GM19463 (cell line): ENCODE measurements at regions not wholly inside any gene's neighbourhood (a gene's known extent, or its start where the extent isn't known, plus 50 kb on each side); places are given as distances from the start of the nearest gene placed in this dataset.
"Not testable (repeated sequence)": the region's sequence is repeated elsewhere in the genome, so short reads cannot be mapped to it uniquely, and the experiment has no call there.

Source experiments
- ATAC-seq: cut with Tn5 transposase; IDR thresholded peaks from one replicate; pipeline ENCODE4 v1.9.1; 2021; ENCODE audit warnings: mild to moderate bottlenecking, moderate library complexity; ENCODE audit not compliant: unreplicated experiment

DNA sequence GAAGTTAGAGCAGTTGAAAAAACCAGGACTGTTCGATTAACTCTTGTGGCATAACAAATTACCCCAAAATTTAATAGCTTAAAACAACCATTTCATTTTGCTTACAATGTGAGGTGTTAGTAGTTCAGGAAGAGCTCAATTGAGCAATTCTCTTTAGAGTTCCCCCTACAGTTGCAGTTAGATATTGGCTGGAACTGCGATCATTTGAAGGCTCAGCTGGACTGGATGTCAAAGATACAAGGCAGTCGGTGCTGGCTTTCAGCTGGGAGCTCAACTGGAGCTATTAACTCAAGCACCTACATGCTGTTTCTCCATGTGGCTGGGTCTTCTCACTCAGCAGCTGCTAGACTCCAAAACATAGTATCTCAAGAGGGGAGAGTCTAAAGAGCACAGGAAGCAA lies 96.0 kb upstream of the LOC128125822 start:
- no peak for ATAC-seq

DNA sequence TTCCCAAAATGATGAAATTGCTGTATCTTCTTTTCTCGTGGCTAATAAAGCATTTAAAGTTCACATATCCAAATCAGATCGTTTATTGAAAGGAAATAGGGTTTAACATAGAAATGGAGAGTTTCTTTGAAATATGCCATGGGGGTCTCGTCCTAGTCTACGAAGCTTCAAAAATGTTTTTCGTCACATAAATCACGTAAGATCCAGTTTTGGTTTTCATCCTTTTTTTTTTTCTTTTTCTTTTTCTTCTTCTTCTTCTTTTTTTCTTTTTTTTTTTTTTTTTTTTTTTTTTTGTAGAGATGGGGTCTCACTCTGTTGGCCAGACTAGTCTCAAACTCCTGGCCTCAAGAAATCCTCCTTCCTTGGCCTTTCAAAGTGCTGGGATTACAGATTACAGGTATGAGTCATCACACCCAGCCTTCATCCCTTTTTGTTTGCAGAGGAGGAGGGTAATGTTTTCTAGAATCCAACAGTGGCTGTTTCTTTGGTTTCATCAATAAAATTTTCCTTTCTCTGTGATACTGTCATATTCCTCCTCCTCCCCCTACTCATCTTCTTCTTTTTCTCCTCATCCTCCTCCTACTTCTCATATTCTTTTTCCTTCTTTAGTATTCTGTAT lies 94.7 kb upstream of the LOC128125822 start:
- ATAC-seq, result no peak

DNA sequence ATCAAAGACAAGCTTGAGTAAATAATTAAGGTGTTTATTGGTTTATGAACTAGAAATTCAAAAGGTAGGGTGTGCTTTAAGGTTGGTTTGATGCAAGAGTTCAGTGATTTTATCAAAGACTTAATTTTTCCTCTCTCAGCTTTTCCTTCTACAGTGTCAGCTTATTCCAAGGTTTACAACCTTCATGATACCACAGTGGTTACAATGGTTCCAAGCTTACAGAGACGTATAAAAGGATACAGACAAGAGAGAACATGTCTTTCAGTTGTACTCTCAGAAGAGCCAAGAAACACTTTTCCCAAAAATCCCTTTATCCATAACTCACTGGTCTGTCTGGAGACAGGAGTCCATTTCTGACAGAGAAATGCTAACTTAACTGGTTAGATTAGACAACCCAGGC lies 93.5 kb upstream of the LOC128125822 start:
- ATAC-seq, result no peak

DNA sequence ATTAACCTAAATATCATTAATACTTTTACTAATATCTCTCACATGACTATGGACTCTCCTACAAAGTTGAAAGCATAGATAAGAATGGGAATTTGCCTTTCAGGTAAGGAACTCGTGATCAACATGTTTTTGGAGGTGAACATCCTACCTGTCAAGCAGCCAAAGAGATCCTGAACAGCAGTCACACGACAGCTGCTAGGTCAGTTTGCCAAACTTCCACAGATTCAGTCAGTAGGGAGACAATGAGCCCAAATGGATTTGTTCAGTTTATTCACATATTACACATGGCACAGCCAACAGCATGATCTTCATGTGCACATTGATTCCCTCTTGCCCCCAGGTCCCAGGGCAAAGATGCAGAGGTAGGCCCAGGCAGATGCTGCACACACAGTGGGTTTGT lies 86.1 kb upstream of the LOC128125822 start:
- ATAC-seq, result no peak

DNA sequence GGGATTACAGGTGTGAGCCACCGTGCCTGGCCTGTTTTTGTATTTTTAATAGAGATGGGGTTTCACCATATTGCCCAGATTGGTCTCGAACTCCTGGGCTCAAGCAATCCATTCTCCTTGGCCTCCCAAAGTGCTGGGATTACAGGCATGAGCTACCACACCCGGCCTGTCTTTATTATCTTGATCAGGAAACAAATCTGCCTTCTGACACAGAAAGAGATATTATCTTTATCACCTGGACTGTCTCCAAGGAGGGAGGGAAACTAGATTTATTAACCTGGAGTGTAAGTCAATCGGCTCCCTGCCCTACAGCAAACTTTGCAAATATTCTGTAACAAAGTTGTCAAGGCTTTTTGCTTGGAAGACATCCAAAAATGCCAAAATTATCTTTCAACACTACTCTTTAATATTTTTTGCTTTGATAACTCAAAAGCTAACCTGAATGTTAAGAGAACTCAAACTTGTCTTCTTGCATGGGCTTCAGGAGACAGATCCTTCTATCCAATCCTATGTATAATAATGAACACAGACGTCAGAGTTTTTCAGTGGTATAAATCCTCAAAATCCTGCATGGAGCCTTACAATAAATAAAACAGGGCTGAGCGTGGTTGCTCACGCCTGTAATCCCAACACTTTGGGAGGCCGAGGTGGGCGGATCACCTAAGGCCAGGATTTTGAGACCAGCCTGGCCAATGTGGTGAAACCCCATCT lies 85.0 kb upstream of the LOC128125822 start:
- no peak for ATAC-seq

DNA sequence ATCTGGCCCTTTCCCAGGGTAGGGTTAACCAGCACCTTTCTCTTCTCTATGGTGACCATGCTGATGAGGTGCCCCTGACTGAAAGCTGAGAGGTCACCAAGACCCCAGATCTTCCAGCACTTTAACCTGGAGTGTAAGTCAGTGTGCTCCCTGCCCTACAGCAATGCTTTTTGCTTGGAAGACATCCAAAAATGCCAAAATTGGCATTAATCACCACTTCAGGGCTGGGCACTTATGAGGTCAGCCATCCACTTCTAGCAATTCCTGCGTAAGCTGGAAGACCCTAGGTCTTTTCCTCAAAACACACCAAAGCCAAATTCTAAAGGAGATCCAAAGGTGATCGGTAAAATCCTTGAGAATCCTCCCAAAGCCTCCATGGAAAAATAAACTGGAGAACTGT lies 81.2 kb upstream of the LOC128125822 start:
- no peak for ATAC-seq

DNA sequence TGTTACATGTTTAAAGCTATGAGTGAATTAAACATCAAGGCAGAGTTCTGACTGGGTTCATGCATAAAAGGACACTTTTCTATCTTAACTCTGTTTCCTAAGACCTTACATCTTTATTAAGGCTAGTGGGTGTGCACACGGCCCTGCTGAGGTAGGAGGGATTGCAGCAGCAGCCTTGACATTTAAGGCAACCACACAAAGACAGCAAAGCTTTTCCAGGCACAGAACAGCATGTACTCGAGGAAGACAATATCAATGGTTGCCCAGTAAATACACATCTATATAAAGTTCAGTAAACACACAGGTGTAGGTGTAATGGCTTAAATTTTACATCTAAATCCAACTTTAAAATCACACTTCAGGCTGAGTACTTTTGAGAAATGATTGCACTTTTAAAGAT lies 79.8 kb upstream of the LOC128125822 start:
- ATAC-seq, result no peak

DNA sequence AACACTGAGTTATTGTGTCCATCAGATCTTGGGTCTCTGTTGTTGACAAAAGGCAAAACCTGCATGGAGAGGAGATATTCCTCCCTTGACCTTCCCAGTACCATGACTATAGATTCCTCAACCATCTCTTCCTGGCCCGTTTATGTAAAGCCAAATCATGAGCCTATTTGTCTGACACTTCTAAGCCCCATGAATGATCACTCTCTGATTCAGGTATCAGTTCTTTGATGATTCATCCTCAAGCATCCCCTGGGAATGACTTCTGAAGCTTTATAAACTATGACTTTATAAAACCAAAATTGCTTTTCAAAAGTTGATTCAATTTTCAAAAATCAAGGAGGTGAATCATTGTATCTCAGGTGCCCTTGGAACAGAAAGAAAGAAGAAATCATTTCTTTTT lies 78.7 kb upstream of the LOC128125822 start:
- ATAC-seq, result no peak

DNA sequence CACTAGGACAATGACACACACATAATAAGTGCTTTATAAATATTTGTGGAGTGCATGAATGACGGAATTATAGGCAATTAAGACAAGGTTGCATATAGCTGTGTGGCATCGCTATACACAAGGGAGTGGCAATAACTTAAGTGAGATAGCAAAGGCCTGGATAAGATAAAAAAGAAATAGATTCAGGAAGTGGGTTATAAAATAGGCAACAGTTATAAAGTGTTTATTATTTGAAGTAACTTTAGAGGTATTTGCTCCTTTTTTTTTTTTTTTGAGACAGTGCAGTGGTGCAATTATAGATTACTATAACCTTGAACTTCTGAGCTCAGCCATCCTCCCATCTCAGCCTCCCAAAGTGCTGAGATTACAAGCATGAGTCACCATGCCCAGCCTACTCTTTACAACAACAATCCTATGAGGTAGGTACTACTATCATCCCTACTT lies 75.9 kb upstream of the LOC128125822 start:
- no peak for ATAC-seq

DNA sequence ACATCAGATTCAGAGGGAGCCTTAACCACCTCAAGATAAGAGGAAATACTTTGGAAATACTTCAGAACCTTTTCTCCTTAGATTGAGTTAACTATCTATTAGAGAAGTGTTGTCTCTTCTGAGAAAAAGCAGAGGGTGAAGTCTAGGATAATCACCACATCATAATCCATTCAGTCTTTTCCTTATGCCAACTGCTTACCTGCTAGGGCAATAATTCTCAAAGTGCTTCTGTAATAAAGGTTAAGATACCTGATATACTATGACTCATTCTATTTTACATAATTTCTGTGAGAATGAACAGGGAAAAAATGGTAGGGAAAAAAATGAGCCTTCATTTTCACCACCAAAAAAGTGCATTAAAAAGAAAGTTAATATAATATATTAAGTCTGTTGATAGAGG lies 70.1 kb upstream of the LOC128125822 start:
- no peak for ATAC-seq

DNA sequence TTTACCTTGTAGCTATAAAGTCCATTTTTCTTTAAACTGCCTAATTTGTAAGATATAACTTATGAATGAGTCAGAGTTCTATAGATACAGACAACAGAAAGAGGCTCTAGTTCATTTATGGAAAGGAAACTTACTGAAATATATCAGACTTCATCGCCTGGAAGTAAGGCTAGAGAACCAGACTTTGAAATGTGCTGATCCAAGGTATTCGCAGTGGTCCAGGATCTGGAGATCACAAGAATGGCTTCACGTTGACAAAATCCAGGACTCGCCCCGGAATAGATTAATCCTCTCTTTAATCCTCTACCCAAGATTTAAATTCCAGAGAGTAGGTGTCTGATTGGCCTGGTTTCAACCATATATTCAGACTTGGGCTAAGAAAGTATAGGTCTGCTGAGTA lies 69.1 kb upstream of the LOC128125822 start:
- ATAC-seq, result no peak

DNA sequence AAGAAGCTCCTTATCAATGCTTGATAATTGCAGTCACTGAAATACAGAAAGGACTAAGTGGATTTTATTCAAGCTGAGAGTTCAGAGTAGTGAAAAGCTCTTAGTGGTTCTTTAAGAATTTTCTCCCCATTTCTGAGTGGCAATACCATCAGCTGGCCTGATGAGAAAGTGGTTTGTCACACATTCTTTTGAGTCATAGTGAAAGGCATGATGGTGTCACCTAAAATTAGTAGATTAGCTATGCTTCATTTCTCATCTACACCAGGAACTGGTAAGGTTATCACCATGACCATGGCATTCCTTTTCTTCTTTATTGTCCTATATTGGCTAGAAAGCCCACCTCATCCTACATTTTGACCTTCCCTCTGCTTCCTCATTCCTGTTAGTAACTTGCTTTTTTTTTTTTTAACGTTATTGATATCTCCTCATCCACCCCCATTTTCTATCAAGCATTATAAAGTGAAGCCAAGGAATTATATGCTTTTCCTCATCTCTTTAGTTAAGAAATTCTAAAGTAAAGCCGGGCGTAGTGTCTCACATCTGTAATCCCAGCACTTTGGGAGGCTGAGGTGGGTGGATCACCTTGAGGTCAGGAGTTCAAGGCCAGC lies 67.4 kb upstream of the LOC128125822 start:
- peak; percentile 94 for ATAC-seq

DNA sequence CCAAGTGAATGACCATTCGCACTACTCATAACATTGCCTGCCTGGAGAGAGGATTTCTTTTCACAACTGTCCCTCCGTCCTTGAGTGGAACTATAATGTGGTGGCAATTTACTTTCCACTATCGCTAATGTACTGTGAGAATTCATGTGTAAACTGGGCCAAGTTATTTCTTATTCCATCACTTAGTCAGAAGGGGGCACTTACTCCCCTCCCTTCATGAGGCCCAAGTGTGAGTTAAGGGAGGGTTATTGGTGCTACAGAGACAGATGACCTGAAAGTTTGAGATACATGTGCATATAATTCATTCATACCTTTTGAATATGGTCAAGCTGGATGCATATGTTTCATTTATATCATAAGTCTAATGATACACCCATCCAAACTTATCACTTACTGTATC lies 65.2 kb upstream of the LOC128125822 start:
- ATAC-seq, result no peak

DNA sequence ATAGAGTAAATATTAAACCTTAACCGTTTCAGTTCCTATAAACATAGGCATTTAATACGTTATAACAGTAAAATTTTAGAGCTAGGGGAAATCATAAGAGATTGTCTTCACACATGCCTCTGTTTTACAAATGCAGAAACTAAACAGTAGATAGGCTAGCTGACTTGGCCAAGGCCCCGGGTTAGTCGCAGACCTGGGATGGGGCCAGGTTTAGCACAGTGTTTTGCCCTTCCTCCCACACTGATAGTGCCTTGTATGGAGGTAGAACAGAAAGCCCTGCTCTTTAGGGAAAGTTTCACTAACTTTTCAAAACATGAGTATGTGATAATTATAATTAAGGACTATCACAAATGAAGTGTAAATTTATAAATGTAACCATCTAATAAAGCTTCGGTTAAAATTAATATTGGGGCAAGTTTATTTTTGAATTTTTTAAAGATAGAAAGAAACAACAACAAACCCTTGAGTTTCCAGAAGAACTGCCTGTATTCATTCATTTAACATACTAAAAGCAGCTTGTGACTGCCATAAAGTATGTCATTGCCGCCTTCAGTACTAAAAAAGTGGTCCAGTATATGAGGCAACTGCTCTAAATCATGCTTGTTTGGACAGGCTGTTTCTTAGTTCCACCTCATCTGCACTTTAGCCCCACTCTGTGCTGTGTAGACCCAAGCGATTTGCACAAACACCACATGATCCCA lies 62.5 kb upstream of the LOC128125822 start:
- ATAC-seq, result peak; percentile 50

DNA sequence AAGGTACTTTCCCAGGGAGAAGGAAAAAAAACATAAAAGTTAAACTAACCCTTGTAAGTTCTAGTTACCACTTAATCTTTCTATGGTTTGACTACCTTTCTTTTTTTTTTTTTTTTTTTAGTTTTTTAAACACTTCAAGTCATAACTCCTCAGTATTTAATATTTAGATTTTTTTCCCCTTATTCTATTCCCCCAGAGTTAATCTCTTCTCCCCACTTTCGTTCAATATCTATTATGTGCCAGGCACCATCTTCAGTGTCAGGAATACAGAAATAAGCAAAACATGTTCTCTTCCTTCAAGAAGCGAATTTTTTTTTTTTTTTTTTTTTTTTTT lies 62.0 kb upstream of the LOC128125822 start:
- ATAC-seq, result no peak

DNA sequence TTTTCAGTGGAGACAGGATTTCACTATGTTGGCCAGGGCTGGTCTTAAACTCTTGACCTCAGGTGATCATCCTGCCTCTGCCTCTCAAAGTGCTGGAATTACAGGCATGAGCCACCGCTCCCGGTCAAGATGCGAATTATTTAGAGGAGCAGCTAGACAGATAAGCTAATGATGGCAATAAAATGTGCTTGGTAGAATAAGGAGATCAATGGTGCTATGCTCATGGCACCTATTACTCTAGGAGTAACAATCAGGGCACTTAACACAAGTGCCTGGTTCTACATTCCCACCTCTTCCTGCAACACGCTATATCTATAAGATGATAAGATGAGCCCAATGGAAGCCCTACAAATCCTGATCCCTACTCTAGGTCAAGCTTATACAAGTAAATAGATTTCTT lies 61.4 kb upstream of the LOC128125822 start:
- ATAC-seq, result no peak

DNA sequence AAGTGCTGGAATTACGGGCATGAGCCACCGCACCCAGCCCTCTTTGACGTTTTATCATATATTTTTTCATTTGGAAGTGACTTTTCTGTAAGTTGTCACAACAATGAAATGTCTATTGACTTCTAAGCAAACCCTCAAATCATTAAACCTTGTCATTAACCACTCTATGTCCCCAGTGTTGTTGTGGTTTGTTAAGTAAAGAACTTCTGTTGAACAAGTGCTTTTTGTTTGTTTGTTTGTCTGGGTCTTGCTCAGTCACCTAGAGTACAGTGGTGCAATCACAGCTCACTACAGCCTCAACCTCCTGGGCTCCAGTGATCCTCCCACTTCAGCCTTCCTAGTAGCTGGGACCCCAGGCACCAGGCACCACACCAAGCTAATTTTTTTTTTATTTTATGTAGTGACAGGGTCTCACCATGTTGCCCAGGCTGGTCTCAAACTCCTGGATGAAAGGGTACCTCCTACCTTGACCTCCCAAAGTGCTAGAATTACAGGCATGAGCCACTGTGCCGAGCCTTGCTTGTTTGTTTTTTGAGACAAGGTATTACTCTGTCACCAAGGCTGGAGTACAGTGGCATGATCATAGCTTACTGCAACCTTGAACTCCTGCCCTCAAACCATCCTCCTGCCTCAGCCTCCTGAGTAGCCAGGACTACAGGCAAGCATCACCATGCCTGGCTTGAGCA lies 57.6 kb upstream of the LOC128125822 start:
- ATAC-seq, result no peak

DNA sequence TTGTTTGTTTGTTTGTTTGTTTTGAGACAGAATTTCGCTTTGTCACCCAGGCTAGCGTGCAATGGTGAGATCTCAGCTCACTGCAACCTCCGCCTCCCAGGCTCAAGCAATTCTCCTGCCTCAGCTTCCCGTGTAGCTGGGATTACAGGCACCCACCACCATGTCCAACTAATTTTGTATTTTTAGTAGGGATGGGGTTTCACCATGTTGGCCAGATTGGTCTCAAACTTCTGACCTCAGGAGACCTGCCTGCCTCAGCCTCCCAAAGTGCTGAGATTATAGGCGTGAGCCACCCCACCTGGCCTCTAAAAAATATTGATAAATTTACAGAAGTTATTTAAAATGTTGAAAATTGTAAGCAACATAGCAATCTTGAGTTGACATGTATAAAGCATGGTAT lies 57.1 kb upstream of the LOC128125822 start:
- not testable (repeated sequence) for ATAC-seq

DNA sequence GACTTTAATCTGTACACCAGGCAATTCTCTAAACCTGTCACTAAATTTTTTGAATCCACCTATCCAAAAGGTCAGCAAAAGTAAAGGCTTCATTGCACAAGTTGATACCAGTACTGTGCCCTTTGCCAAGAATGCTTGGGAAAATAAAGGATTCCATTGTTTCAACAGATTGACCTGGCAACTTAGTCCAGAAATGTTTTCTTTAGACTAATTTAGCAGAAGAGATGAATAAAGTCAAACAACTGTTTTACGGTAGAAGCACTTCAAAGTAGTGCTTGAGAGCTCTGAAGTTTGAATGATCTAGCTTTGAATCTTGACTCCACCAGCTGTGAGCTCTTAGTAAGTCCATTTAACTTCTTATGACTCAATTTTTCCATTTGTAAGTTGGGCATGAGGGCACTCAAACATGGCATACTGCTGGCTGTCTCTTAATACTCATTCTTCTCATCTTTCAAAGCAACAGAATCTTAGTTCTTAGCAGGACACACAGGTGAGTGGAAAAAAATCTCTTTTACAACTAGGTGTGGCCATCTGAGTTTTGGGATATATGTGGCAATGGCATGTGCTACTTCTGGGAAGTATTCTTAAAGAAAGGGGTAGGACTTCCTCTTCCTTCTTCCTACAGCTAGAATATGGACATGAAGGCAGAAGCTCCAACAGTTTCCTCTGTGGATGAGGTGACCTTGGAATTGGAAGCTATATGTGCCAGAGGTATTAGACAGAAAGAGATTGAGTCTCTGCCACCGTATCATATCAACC lies 55.9 kb upstream of the LOC128125822 start:
- no peak for ATAC-seq

DNA sequence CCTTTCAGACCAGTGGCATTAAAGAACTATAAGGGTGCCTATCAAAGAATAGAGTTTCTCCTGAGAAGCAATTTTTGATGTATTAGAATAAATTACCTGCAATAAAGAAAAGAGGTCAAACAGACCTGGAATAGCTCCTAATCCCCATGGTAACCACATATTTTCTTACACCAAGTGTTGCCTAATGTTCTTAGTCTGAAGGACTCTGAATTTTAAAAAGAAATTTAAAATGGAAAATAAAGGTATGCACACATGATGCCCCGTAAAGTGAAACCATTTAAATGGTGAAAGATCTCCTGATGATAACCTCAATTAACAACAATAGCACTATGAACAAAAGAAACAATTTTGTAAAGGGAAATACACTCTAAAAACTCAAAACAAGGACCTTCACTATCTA lies 55.1 kb upstream of the LOC128125822 start:
- ATAC-seq, result no peak
